ENCODE measurements at regions not wholly inside any gene's neighbourhood (a gene's known extent, or its start where the extent isn't known, plus 50 kb on each side); places are given as distances from the start of the nearest gene placed in this dataset.

DNA sequence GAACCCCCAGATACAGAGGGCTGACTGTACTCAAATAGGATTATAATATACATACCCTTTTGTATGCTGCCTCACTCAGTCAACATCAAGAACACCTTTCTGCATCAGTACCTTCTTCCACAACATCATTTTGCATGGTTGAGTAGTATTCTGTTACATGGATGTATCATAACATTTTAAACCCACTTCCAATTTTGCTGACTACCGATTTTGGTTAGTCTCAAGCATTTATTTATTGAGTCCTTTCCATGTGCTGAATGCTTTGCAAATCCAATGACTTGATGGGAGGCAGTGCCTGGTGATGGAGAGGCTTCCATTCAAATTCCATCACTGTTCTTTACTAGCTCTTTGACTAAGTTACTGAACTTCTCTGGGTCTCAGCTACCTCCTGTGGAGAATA, 182.0 kb upstream of the KLF4 start:
- Mint-ChIP-seq H3K27ac (no peak overlapping the region), H3K27me3 (peaks cover 4% of the 10 kb centered on the region), H3K4me3 (no peak overlapping the region), H3K9me3 (ENCODE audit: insufficient read depth) (no peaks in the 10 kb centered on the region), H3K4me1 (peaks cover 2% of the 10 kb centered on the region)
- no peak for DNase-seq
- H3K4me3 ChIP-seq (ENCODE audit: control extremely low read depth in 1 of 5, extremely low read depth in 1 of 5, insufficient read depth in 1 of 5, low read depth in 2 of 5, low read length in 4 of 5): no peak overlapping the region
- H3K4me2 ChIP-seq (replicated peaks; ENCODE audit: low read depth, low read length, poor library complexity, severe bottlenecking): no peak overlapping the region
- no peak overlapping the region for H3K9ac ChIP-seq (ENCODE audit: low read length)
- H2AFZ ChIP-seq (ENCODE audit: insufficient read depth, low read depth, low read length, poor library complexity, severe bottlenecking): no peak overlapping the region
- intact Hi-C loops (cut with micrococcal nuclease): no loop called here
- no peak for ATAC-seq (ENCODE audit: low read depth)
- no CpG with 5 or more reads among the region's 1 CpG for WGBS (ENCODE audit: insufficient coverage)
- no peaks in the 10 kb centered on the region for H3K79me2 ChIP-seq (ENCODE audit: control insufficient read depth, insufficient read depth, low read length)
- ChIA-PET POLR2A (no interaction called here), CTCF (no interaction called here)
- TF ChIP-seq, protein P1, sequence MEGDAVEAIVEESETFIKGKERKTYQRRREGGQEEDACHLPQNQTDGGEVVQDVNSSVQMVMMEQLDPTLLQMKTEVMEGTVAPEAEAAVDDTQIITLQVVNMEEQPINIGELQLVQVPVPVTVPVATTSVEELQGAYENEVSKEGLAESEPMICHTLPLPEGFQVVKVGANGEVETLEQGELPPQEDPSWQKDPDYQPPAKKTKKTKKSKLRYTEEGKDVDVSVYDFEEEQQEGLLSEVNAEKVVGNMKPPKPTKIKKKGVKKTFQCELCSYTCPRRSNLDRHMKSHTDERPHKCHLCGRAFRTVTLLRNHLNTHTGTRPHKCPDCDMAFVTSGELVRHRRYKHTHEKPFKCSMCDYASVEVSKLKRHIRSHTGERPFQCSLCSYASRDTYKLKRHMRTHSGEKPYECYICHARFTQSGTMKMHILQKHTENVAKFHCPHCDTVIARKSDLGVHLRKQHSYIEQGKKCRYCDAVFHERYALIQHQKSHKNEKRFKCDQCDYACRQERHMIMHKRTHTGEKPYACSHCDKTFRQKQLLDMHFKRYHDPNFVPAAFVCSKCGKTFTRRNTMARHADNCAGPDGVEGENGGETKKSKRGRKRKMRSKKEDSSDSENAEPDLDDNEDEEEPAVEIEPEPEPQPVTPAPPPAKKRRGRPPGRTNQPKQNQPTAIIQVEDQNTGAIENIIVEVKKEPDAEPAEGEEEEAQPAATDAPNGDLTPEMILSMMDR (IDR thresholded peaks at IDR 0.05): no peak
- TF ChIP-seq EZH2 (IDR thresholded peaks at IDR 0.05; ENCODE audit: borderline replicate concordance, insufficient read depth, low read depth, low read length, poor library complexity, severe bottlenecking): no peak
- no peaks in the 10 kb centered on the region for H3K9me3 ChIP-seq (ENCODE audit: control extremely low read depth in 1 of 3, control insufficient read depth in 2 of 3, insufficient read depth in 1 of 3, low read length in 2 of 3)
- H3K27me3 ChIP-seq (replicated peaks in 1 of 4; ENCODE audit: control extremely low read depth in 1 of 4, control insufficient read depth in 3 of 4, insufficient read depth in 4 of 4, low read length in 3 of 4): no peaks in the 10 kb centered on the region
- H3K4me1 ChIP-seq (ENCODE audit: control insufficient read depth in 2 of 2, insufficient read depth in 2 of 2, low read length in 2 of 2): no peaks in the 10 kb centered on the region
- H3K27ac ChIP-seq (ENCODE audit: low read length in 2 of 2): no peak overlapping the region
- no peaks in the 10 kb centered on the region for H4K20me1 ChIP-seq (ENCODE audit: control insufficient read depth, insufficient read depth, low read length, poor library complexity, severe bottlenecking)
- H3K36me3 ChIP-seq (replicated peaks in 1 of 2; ENCODE audit: control extremely low read depth in 1 of 2, control insufficient read depth in 1 of 2, extremely low read depth in 1 of 2, insufficient read depth in 2 of 2, low read length in 1 of 2): no peaks in the 10 kb centered on the region

DNA sequence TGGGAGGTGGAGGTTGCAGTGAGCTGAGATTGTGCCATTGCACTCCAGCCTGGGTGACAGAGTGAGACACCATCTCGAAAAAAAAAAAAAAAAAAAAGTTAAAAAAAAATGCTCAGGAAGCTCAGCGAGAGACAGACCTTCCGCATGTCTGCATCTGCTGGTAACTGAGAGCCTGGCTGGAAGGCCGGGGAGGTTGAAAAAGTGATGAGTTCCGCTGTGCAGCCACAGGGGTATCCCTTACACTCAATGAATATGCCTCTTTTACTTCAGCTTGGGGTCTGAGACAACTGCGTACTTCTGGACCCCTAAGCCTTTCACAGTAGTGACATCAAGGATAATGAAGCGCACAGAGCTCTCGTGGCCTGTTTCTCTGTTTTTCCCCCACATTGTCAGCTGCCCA, 179.9 kb upstream of the KLF4 start:
- Histone ChIP-seq H3K4me2 (replicated peaks; ENCODE audit: low read depth, low read length, poor library complexity, severe bottlenecking) (no peak overlapping the region), H3K79me2 (ENCODE audit: control insufficient read depth, insufficient read depth, low read length) (no peaks in the 10 kb centered on the region), H3K27ac (ENCODE audit: low read length in 2 of 2) (no peak overlapping the region), H4K20me1 (ENCODE audit: control insufficient read depth, insufficient read depth, low read length, poor library complexity, severe bottlenecking) (no peaks in the 10 kb centered on the region), H3K36me3 (replicated peaks in 1 of 2; ENCODE audit: control extremely low read depth in 1 of 2, control insufficient read depth in 1 of 2, extremely low read depth in 1 of 2, insufficient read depth in 2 of 2, low read length in 1 of 2) (no peaks in the 10 kb centered on the region), H3K4me1 (ENCODE audit: control insufficient read depth in 2 of 2, insufficient read depth in 2 of 2, low read length in 2 of 2) (no peaks in the 10 kb centered on the region), H3K9ac (ENCODE audit: low read length) (no peak overlapping the region), H3K27me3 (replicated peaks in 1 of 4; ENCODE audit: control extremely low read depth in 1 of 4, control insufficient read depth in 3 of 4, insufficient read depth in 4 of 4, low read length in 3 of 4) (no peaks in the 10 kb centered on the region), H3K4me3 (ENCODE audit: control extremely low read depth in 1 of 5, extremely low read depth in 1 of 5, insufficient read depth in 1 of 5, low read depth in 2 of 5, low read length in 4 of 5) (no peak overlapping the region), H3K9me3 (ENCODE audit: control extremely low read depth in 1 of 3, control insufficient read depth in 2 of 3, insufficient read depth in 1 of 3, low read length in 2 of 3) (no peaks in the 10 kb centered on the region), H2AFZ (ENCODE audit: insufficient read depth, low read depth, low read length, poor library complexity, severe bottlenecking) (no peak overlapping the region)
- ATAC-seq (ENCODE audit: low read depth) (no peak), DNase-seq (no peak)
- no peaks in the 10 kb centered on the region for H3K4me1 Mint-ChIP-seq
- H3K27ac Mint-ChIP-seq: no peak overlapping the region
- TF ChIP-seq, protein P1 (IDR thresholded peaks at IDR 0.05): no peak
- no peak for TF ChIP-seq EZH2 (IDR thresholded peaks at IDR 0.05; ENCODE audit: borderline replicate concordance, insufficient read depth, low read depth, low read length, poor library complexity, severe bottlenecking)
- 70% methylated on average over 3 of the region's 8 CpGs for WGBS (ENCODE audit: insufficient coverage)
- intact Hi-C loops (cut with micrococcal nuclease): no loop called here
- ChIA-PET CTCF (interaction anchor here (0.7 kb wide), 1 partner anchor 275 kb away, joined by 4 read pairs; no protein-coding TSS in a partner anchor), POLR2A (no interaction called here)
- peaks cover 7% of the 10 kb centered on the region for H3K27me3 Mint-ChIP-seq
- no peaks in the 10 kb centered on the region for H3K9me3 Mint-ChIP-seq (ENCODE audit: insufficient read depth)
- no peak overlapping the region for H3K4me3 Mint-ChIP-seq

Data from B cell (primary cell).